Natural killer cell (primary cell): ENCODE measurements at regions not wholly inside any gene's neighbourhood (a gene's known extent, or its start where the extent isn't known, plus 50 kb on each side); places are given as distances from the start of the nearest gene placed in this dataset.
"Not testable (repeated sequence)": the region's sequence is repeated elsewhere in the genome, so short reads cannot be mapped to it uniquely, and the experiment has no call there.

Source experiments
- ATAC-seq, 3 donors: fragments of 150-1000 bp in 2 of 3; fragments of 200-7000 bp in 1 of 3; cut with Tn5 transposase; 1 replicate in 1 of 3; 2 replicates in 2 of 3; pipeline ENCODE4 v1.10.0; 2021; ENCODE audit warnings: mild to moderate bottlenecking in 2 of 3, moderate library complexity in 2 of 3
- DNase-seq, 2 donors: peaks; one replicate each; pipeline versions ENCODE4 v3.0.0 to v3.0.0-alpha.2; 2013 to 2021; ENCODE audit warnings: mixed read lengths in 1 of 2
- H3K27ac ChIP-seq: one replicate; pipeline ENCODE4 v1.5.1; 2013; ENCODE audit warnings: mild to moderate bottlenecking, low read length
- H3K27me3 ChIP-seq: one replicate; pipeline ENCODE4 v1.6.1; 2013; ENCODE audit warnings: low read length; ENCODE audit not compliant: control insufficient read depth, insufficient read depth
- H3K36me3 ChIP-seq: one replicate; pipeline ENCODE4 v1.6.1; 2013; ENCODE audit warnings: low read length; ENCODE audit not compliant: control insufficient read depth, insufficient read depth
- H3K4me1 ChIP-seq: one replicate; pipeline ENCODE4 v1.6.1; 2013; ENCODE audit warnings: low read length; ENCODE audit not compliant: control insufficient read depth, insufficient read depth
- H3K4me3 ChIP-seq: one replicate; pipeline ENCODE4 v1.5.1; 2013; ENCODE audit warnings: low read length
- H3K9me3 ChIP-seq: one replicate; pipeline ENCODE4 v1.6.1; 2013; ENCODE audit warnings: low read length; ENCODE audit not compliant: control insufficient read depth, insufficient read depth
- H3K27ac Mint-ChIP-seq, 2 donors: one replicate each; pipeline ENCODE4 v1.8.0; 2022; ENCODE audit warnings: mild to moderate bottlenecking in 2 of 2, mixed read lengths in 2 of 2, moderate library complexity in 1 of 2
- H3K27me3 Mint-ChIP-seq, 2 donors: one replicate each; pipeline ENCODE4 v1.8.0; 2022; ENCODE audit warnings: low read depth in 2 of 2, mixed read lengths in 2 of 2
- H3K36me3 Mint-ChIP-seq: one replicate; pipeline ENCODE4 v1.8.0; 2022; ENCODE audit warnings: mixed read lengths
- H3K4me1 Mint-ChIP-seq, 2 donors: one replicate each; pipeline ENCODE4 v1.8.0; 2022; ENCODE audit warnings: mixed read lengths in 2 of 2
- H3K4me3 Mint-ChIP-seq: one replicate; pipeline ENCODE4 v1.8.0; 2022; ENCODE audit warnings: mild to moderate bottlenecking, moderate library complexity, mixed read lengths
- H3K9me3 Mint-ChIP-seq, 2 donors: one replicate each; pipeline ENCODE4 v1.8.0; 2022; ENCODE audit warnings: mixed read lengths in 2 of 2
- CTCF ChIP-seq: fragments of 200-600 bp; IDR thresholded peaks from one replicate; pipeline ENCODE4 v1.8.0; 2022; ENCODE audit warnings: antibody characterized with exemption
- WGBS: methylation state at CpG from one replicate; pipeline ENCODE4 v1.1.7; 2013; ENCODE audit warnings: missing lambda C conversion rate; ENCODE audit not compliant: insufficient coverage; 5-methylcytosine and 5-hydroxymethylcytosine counted together
- intact Hi-C: fragments of 100-400 bp; cut with micrococcal nuclease; formaldehyde crosslinking; loops from one replicate; pipeline ENCODE4 v1.14.2; 2022

- Mint-ChIP-seq H3K9me3 (peaks cover 0 to 2% of the 10 kb centered on the region in 2 donors), H3K27ac (no peak overlapping the region), H3K27me3 (peaks cover 13 to 48% of the 10 kb centered on the region in 2 donors), H3K4me1 (no peaks in the 10 kb centered on the region), H3K4me3 (no peak overlapping the region), H3K36me3 (no peaks in the 10 kb centered on the region)
- no peak overlapping the region for H3K27ac ChIP-seq
- H3K4me3 ChIP-seq = no peak overlapping the region
- no peak for TF ChIP-seq CTCF
- H3K9me3 ChIP-seq = no peaks in the 10 kb centered on the region
- no peaks in the 10 kb centered on the region for H3K36me3 ChIP-seq
- H3K27me3 ChIP-seq = no peaks in the 10 kb centered on the region
- intact Hi-C loops = no loop called here
- 67% methylated on average over 3 of the region's 3 CpGs for WGBS
- DNase-seq (no peak), ATAC-seq (no peak)
- no peaks in the 10 kb centered on the region for H3K4me1 ChIP-seq
Observed at GRCh38 chr6:776528-776931, 83.6 kb upstream of the EXOC2 start.

GRCh38 chr6:775863-776262 lies 82.9 kb upstream of the EXOC2 start:
- Histone ChIP-seq H3K9me3 (no peaks in the 10 kb centered on the region), H3K36me3 (no peaks in the 10 kb centered on the region), H3K4me1 (no peaks in the 10 kb centered on the region), H3K27ac (no peak overlapping the region), H3K4me3 (no peak overlapping the region), H3K27me3 (no peaks in the 10 kb centered on the region)
- no peak overlapping the region for H3K4me3 Mint-ChIP-seq
- peaks cover 0 to 2% of the 10 kb centered on the region in 2 donors for H3K9me3 Mint-ChIP-seq
- no peak for TF ChIP-seq CTCF
- intact Hi-C loops = no loop called here
- no peaks in the 10 kb centered on the region for H3K4me1 Mint-ChIP-seq
- H3K27ac Mint-ChIP-seq = no peak overlapping the region
- WGBS = 94% methylated on average over 5 of the region's 5 CpGs
- DNase-seq (no peak), ATAC-seq (no peak)
- H3K36me3 Mint-ChIP-seq = no peaks in the 10 kb centered on the region
- peaks cover 13 to 48% of the 10 kb centered on the region in 2 donors for H3K27me3 Mint-ChIP-seq

GRCh38 chr6:771683-772082 lies 78.7 kb upstream of the EXOC2 start:
- H3K4me1 ChIP-seq, H3K4me3 Mint-ChIP-seq, H3K9me3 ChIP-seq, H3K27me3 ChIP-seq, H3K36me3 Mint-ChIP-seq, H3K36me3 ChIP-seq, H3K4me1 Mint-ChIP-seq, H3K27ac Mint-ChIP-seq, intact Hi-C loops, H3K27ac ChIP-seq, H3K4me3 ChIP-seq, ATAC-seq, H3K9me3 Mint-ChIP-seq, DNase-seq: not testable (repeated sequence)
- peaks cover 20 to 46% of the 10 kb centered on the region in 2 donors for H3K27me3 Mint-ChIP-seq

- Histone ChIP-seq H3K9me3 (no peaks in the 10 kb centered on the region), H3K27ac (no peak overlapping the region), H3K4me3 (no peak overlapping the region), H3K27me3 (peaks cover 3% of the 10 kb centered on the region), H3K36me3 (no peaks in the 10 kb centered on the region), H3K4me1 (no peaks in the 10 kb centered on the region)
- Mint-ChIP-seq H3K4me3 (no peak overlapping the region), H3K27me3 (peaks cover 22 to 35% of the 10 kb centered on the region in 2 donors), H3K27ac (no peak overlapping the region), H3K4me1 (no peaks in the 10 kb centered on the region), H3K9me3 (peaks cover 0 to 2% of the 10 kb centered on the region in 2 donors), H3K36me3 (no peaks in the 10 kb centered on the region)
- intact Hi-C loops = no loop called here
- 82% methylated on average over 3 of the region's 4 CpGs for WGBS
- no peak for DNase-seq
- TF ChIP-seq CTCF = no peak
- no peak for ATAC-seq
Observed at GRCh38 chr6:767755-768512, 75.0 kb upstream of the EXOC2 start.
